ENCODE measurements at regions not wholly inside any gene's neighbourhood (a gene's known extent, or its start where the extent isn't known, plus 50 kb on each side); places are given as distances from the start of the nearest gene placed in this dataset.
A peak's percentile ranks its signal among the peaks of the same experiment; 100 is the strongest.

- TF ChIP-seq E2F1 (CRISPR knock-in tag; IDR thresholded peaks at IDR 0.05), result no peak
- no peak for TF ChIP-seq YY1 (IDR thresholded peaks at IDR 0.05; ENCODE audit: borderline replicate concordance in 1 of 3, control insufficient read depth in 1 of 3, extremely low read depth in 1 of 3, insufficient read depth in 3 of 3, insufficient read length in 1 of 3, insufficient replicate concordance in 2 of 3, low read depth in 1 of 3, low read length in 2 of 3)
- peak; percentile 86 to 89; a peak in 3 of 4 replicates for TF ChIP-seq TRIM24 (IDR thresholded peaks at IDR 0.05)
- no peak for TF ChIP-seq MAZ (CRISPR knock-in tag; conservative IDR thresholded peaks at IDR 0.05 in 1 of 2, IDR thresholded peaks at IDR 0.05 in 1 of 2)
- TF ChIP-seq, protein P1, sequence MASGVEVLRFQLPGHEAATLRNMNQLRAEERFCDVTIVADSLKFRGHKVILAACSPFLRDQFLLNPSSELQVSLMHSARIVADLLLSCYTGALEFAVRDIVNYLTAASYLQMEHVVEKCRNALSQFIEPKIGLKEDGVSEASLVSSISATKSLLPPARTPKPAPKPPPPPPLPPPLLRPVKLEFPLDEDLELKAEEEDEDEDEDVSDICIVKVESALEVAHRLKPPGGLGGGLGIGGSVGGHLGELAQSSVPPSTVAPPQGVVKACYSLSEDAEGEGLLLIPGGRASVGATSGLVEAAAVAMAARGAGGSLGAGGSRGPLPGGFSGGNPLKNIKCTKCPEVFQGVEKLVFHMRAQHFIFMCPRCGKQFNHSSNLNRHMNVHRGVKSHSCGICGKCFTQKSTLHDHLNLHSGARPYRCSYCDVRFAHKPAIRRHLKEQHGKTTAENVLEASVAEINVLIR (CRISPR knock-in tag; IDR thresholded peaks at IDR 0.05), result no peak
- peak; percentile 44; the same call in 1 of the 2 replicates for TF ChIP-seq CREB1 (IDR thresholded peaks at IDR 0.05)
- no peak for TF ChIP-seq CREB1 (CRISPR knock-in tag; IDR thresholded peaks at IDR 0.05)
- TF ChIP-seq, protein P2, sequence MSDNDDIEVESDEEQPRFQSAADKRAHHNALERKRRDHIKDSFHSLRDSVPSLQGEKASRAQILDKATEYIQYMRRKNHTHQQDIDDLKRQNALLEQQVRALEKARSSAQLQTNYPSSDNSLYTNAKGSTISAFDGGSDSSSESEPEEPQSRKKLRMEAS (CRISPR knock-in tag; IDR thresholded peaks at IDR 0.05), result peak; percentile 79
These were observed 161.1 kb downstream of the BBOX1 start (continued) for GRCh38 chr11:27201454-27202302.

All from K562 (cell line).